Fibroblast of lung (primary cell): ENCODE measurements at regions not wholly inside any gene's neighbourhood (a gene's known extent, or its start where the extent isn't known, plus 50 kb on each side); places are given as distances from the start of the nearest gene placed in this dataset.

Experiments used
- DNase-seq, 2 donors: peaks; one replicate each; pipeline versions ENCODE4 v3.0.0 to v3.0.0-alpha.2; 2010; ENCODE audit warnings: low read depth in 2 of 2
- H2AFZ ChIP-seq: 2 replicates; pipeline ENCODE4 v1.5.1; 2012; ENCODE audit warnings: low read length, control low read depth, inconsistent platforms
- H3K27ac ChIP-seq: 2 replicates; pipeline ENCODE4 v1.5.1; 2011; ENCODE audit warnings: low read length, control low read depth; ENCODE audit not compliant: insufficient read depth
- H3K27me3 ChIP-seq: 2 replicates; pipeline ENCODE4 v1.5.1; 2011; ENCODE audit warnings: mild to moderate bottlenecking, low read length; ENCODE audit not compliant: control insufficient read depth, insufficient read depth
- H3K36me3 ChIP-seq: 2 replicates; pipeline ENCODE4 v1.5.1; 2011; ENCODE audit warnings: low read length; ENCODE audit not compliant: control insufficient read depth, insufficient read depth
- H3K4me1 ChIP-seq: 2 replicates; pipeline ENCODE4 v1.5.1; 2011; ENCODE audit warnings: low read length; ENCODE audit not compliant: control insufficient read depth, insufficient read depth; ENCODE audit errors: extremely low read depth
- H3K4me2 ChIP-seq: 2 replicates; pipeline ENCODE4 v1.5.1; 2011; ENCODE audit warnings: low read length, control low read depth; ENCODE audit not compliant: insufficient read depth; ENCODE audit errors: extremely low read depth
- H3K4me3 ChIP-seq, 4 experiments: fragments of 200-600 bp in 1 of 4; sonication (generic) in 1 of 4; replicated peaks in 1 of 4; 2 replicates each; pipeline ENCODE4 v1.5.1; 2011 to 2016; ENCODE audit warnings: low read length in 4 of 4, low read depth in 3 of 4, mild to moderate bottlenecking in 3 of 4, control low read depth in 2 of 4, inconsistent platforms in 1 of 4, mixed read lengths in 1 of 4; ENCODE audit not compliant: insufficient read depth in 1 of 4; ENCODE audit errors: control extremely low read depth in 1 of 4
- H3K79me2 ChIP-seq: 2 replicates; pipeline ENCODE4 v1.5.1; 2012; ENCODE audit warnings: mild to moderate bottlenecking, low read length, inconsistent platforms; ENCODE audit not compliant: control insufficient read depth, insufficient read depth
- H3K9ac ChIP-seq: 2 replicates; pipeline ENCODE4 v1.5.1; 2011; ENCODE audit warnings: mild to moderate bottlenecking, low read length, control low read depth; ENCODE audit not compliant: insufficient read depth
- H3K9me3 ChIP-seq: 2 replicates; pipeline ENCODE4 v1.5.1; 2012; ENCODE audit warnings: low read depth, low read length; ENCODE audit not compliant: control insufficient read depth, insufficient read depth
- H4K20me1 ChIP-seq: 2 replicates; pipeline ENCODE4 v1.5.1; 2011; ENCODE audit warnings: low read length; ENCODE audit not compliant: control insufficient read depth, insufficient read depth; ENCODE audit errors: extremely low read depth
- EZH2 ChIP-seq: IDR thresholded peaks from 2 replicates; pipeline ENCODE4 v1.5.1; 2012; ENCODE audit warnings: low read length, control low read depth, mild to moderate bottlenecking; ENCODE audit errors: missing control alignments
- TF ChIP-seq, protein P1 (sequence below), 2 donors: IDR thresholded peaks in 1 of 2; conservative IDR thresholded peaks in 1 of 2; 1 replicate in 1 of 2; 2 replicates in 1 of 2; pipeline ENCODE4 v1.5.1; 2011 to 2012; ENCODE audit warnings: low read length in 2 of 2, control low read depth in 1 of 2, inconsistent platforms in 1 of 2, low read depth in 1 of 2, mild to moderate bottlenecking in 1 of 2

- Histone ChIP-seq H3K4me3 (no peak overlapping the region), H3K36me3 (no peaks in the 10 kb centered on the region), H3K9me3 (no peaks in the 10 kb centered on the region), H2AFZ (no peak overlapping the region), H3K9ac (no peak overlapping the region), H3K79me2 (no peaks in the 10 kb centered on the region), H3K27ac (no peak overlapping the region), H3K4me1 (no peaks in the 10 kb centered on the region), H3K4me2 (no peak overlapping the region), H3K27me3 (no peaks in the 10 kb centered on the region), H4K20me1 (no peaks in the 10 kb centered on the region)
- no peak for DNase-seq
- TF ChIP-seq EZH2 = no peak
- TF ChIP-seq, protein P1, sequence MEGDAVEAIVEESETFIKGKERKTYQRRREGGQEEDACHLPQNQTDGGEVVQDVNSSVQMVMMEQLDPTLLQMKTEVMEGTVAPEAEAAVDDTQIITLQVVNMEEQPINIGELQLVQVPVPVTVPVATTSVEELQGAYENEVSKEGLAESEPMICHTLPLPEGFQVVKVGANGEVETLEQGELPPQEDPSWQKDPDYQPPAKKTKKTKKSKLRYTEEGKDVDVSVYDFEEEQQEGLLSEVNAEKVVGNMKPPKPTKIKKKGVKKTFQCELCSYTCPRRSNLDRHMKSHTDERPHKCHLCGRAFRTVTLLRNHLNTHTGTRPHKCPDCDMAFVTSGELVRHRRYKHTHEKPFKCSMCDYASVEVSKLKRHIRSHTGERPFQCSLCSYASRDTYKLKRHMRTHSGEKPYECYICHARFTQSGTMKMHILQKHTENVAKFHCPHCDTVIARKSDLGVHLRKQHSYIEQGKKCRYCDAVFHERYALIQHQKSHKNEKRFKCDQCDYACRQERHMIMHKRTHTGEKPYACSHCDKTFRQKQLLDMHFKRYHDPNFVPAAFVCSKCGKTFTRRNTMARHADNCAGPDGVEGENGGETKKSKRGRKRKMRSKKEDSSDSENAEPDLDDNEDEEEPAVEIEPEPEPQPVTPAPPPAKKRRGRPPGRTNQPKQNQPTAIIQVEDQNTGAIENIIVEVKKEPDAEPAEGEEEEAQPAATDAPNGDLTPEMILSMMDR (conservative IDR thresholded peaks at IDR 0.05 in 1 of 2, IDR thresholded peaks at IDR 0.05 in 1 of 2; ENCODE audit: low read depth in 1 of 2, low read length in 2 of 2) = no peak
Measured at GRCh38 chr2:67628892-67629291, 231.8 kb downstream of the ETAA1 start.

DNA sequence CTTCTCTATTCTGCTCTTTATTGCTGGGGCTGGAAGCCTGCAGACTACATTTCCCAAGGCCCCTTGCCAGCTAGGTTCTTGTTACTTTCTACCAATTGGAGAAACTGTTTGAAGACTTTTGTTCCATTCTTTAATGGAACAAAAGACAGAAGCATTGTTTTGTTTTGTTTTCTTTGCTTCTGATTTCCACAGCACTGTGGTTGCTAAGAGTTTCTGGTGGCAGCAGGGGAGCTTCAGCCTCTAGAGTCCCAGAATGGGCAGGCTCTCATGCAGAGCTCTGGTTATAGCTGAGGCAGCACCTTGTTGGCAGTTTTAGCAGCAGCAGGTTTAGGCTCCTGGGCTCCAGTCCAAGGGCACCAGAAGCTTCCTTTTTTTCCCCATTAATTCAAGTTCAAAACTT lies 234.3 kb downstream of the ETAA1 start:
- Histone ChIP-seq H3K4me3 (no peak overlapping the region), H3K79me2 (no peaks in the 10 kb centered on the region), H3K36me3 (no peaks in the 10 kb centered on the region), H3K27me3 (no peaks in the 10 kb centered on the region), H3K4me2 (no peak overlapping the region), H3K4me1 (no peaks in the 10 kb centered on the region), H3K9me3 (no peaks in the 10 kb centered on the region), H2AFZ (no peak overlapping the region), H3K27ac (no peak overlapping the region), H4K20me1 (no peaks in the 10 kb centered on the region), H3K9ac (no peak overlapping the region)
- DNase-seq = no peak
- TF ChIP-seq, protein P1 (conservative IDR thresholded peaks at IDR 0.05 in 1 of 2, IDR thresholded peaks at IDR 0.05 in 1 of 2; ENCODE audit: low read depth in 1 of 2, low read length in 2 of 2) = no peak
- no peak for TF ChIP-seq EZH2

- DNase-seq = no peak
- H4K20me1 ChIP-seq = no peaks in the 10 kb centered on the region
- no peak overlapping the region for H3K4me3 ChIP-seq
- H3K4me2 ChIP-seq = no peak overlapping the region
- no peaks in the 10 kb centered on the region for H3K79me2 ChIP-seq
- no peak overlapping the region for H3K9ac ChIP-seq
- no peaks in the 10 kb centered on the region for H3K4me1 ChIP-seq
- TF ChIP-seq, protein P1 (conservative IDR thresholded peaks at IDR 0.05 in 1 of 2, IDR thresholded peaks at IDR 0.05 in 1 of 2; ENCODE audit: low read depth in 1 of 2, low read length in 2 of 2) = no peak
- TF ChIP-seq EZH2 = no peak
- H2AFZ ChIP-seq = no peak overlapping the region
- no peaks in the 10 kb centered on the region for H3K9me3 ChIP-seq
- H3K27me3 ChIP-seq = no peaks in the 10 kb centered on the region
- no peaks in the 10 kb centered on the region for H3K36me3 ChIP-seq
- no peak overlapping the region for H3K27ac ChIP-seq
Measured at GRCh38 chr2:67633212-67633856, 236.2 kb downstream of the ETAA1 start.
